MM.1S (cell line): ENCODE measurements at regions not wholly inside any gene's neighbourhood (a gene's known extent, or its start where the extent isn't known, plus 50 kb on each side); places are given as distances from the start of the nearest gene placed in this dataset.

Source experiments
- CTCF ChIP-seq: fragments of 300-600 bp; sonication (generic); IDR thresholded peaks from 2 replicates; pipeline ENCODE4 v1.5.1; 2016; ENCODE audit warnings: antibody characterized with exemption, low read length, mixed read lengths
- EZH2 ChIP-seq: fragments of 300-600 bp; sonication (generic); optimal IDR thresholded peaks from 2 replicates; pipeline ENCODE3; 2017; ENCODE audit warnings: low read depth, mild to moderate bottlenecking, antibody characterized with exemption, low read length, mixed read lengths

GRCh38 chr4:38268837-38269236 lies 308.6 kb downstream of the PTTG2 start:
- TF ChIP-seq EZH2 (no peak), CTCF (no peak)
